Astrocyte (in vitro differentiated cells and primary cell): ENCODE measurements at regions not wholly inside any gene's neighbourhood (a gene's known extent, or its start where the extent isn't known, plus 50 kb on each side); places are given as distances from the start of the nearest gene placed in this dataset.

Experiments used
- DNase-seq: peaks from one replicate; pipeline ENCODE4 v3.0.0-alpha.2; 2010; ENCODE audit warnings: low read depth
- FAIRE-seq: peaks from 2 replicates; lab custom pipeline; 2011; peaks lifted over from hg19 to GRCh38; lab: Jason Lieb, UNC
- H2AFZ ChIP-seq: 2 replicates; pipeline ENCODE4 v1.6.0; 2012; ENCODE audit warnings: low read depth, low read length, inconsistent platforms
- H3K27ac ChIP-seq: 2 replicates; pipeline ENCODE4 v1.5.1; 2011; ENCODE audit warnings: low read depth, low read length, inconsistent platforms
- H3K27me3 ChIP-seq: 2 replicates; pipeline ENCODE4 v1.6.0; 2011; ENCODE audit warnings: low read length, inconsistent platforms; ENCODE audit not compliant: insufficient read depth
- H3K36me3 ChIP-seq: 2 replicates; pipeline ENCODE4 v1.5.1; 2011; ENCODE audit warnings: low read length, inconsistent platforms; ENCODE audit not compliant: insufficient read depth
- H3K4me1 ChIP-seq: 2 replicates; pipeline ENCODE4 v1.5.1; 2011; ENCODE audit warnings: low read length, inconsistent platforms; ENCODE audit not compliant: insufficient read depth
- H3K4me2 ChIP-seq: 2 replicates; pipeline ENCODE4 v1.6.0; 2012; ENCODE audit warnings: low read length, inconsistent platforms
- H3K4me3 ChIP-seq: 2 replicates; pipeline ENCODE4 v1.5.1; 2011; ENCODE audit warnings: low read depth, mild to moderate bottlenecking, low read length, inconsistent platforms; ENCODE audit not compliant: insufficient read depth
- H3K79me2 ChIP-seq: 2 replicates; pipeline ENCODE4 v1.6.0; 2012; ENCODE audit warnings: mild to moderate bottlenecking, low read length, inconsistent platforms; ENCODE audit not compliant: insufficient read depth
- H3K9ac ChIP-seq: 2 replicates; pipeline ENCODE4 v1.6.0; 2012; ENCODE audit warnings: mild to moderate bottlenecking, low read length, inconsistent platforms
- H3K9me3 ChIP-seq: 2 replicates; pipeline ENCODE4 v1.5.1; 2012; ENCODE audit warnings: low read depth, mild to moderate bottlenecking, low read length, inconsistent platforms; ENCODE audit not compliant: insufficient read depth
- H4K20me1 ChIP-seq: 2 replicates; pipeline ENCODE4 v1.6.0; 2012; ENCODE audit warnings: low read length, inconsistent platforms; ENCODE audit not compliant: insufficient read depth
- H3K27ac Mint-ChIP-seq: one replicate; pipeline ENCODE4 v1.8.0; 2021; ENCODE audit warnings: mild to moderate bottlenecking, mixed read lengths; ENCODE audit not compliant: unreplicated experiment
- H3K27me3 Mint-ChIP-seq: one replicate; pipeline ENCODE4 v1.8.0; 2021; ENCODE audit warnings: low read depth, mixed read lengths; ENCODE audit not compliant: unreplicated experiment
- H3K36me3 Mint-ChIP-seq: one replicate; pipeline ENCODE4 v1.8.0; 2021; ENCODE audit warnings: low read depth, mixed read lengths; ENCODE audit not compliant: unreplicated experiment
- H3K4me1 Mint-ChIP-seq: one replicate; pipeline ENCODE4 v1.8.0; 2021; ENCODE audit warnings: low read depth, mixed read lengths; ENCODE audit not compliant: unreplicated experiment
- H3K4me3 Mint-ChIP-seq: one replicate; pipeline ENCODE4 v1.8.0; 2021; ENCODE audit warnings: mild to moderate bottlenecking, moderate library complexity, mixed read lengths; ENCODE audit not compliant: unreplicated experiment
- H3K9me3 Mint-ChIP-seq: one replicate; pipeline ENCODE4 v1.8.0; 2021; ENCODE audit warnings: mild to moderate bottlenecking, mixed read lengths; ENCODE audit not compliant: unreplicated experiment
- CTCF ChIP-seq: IDR thresholded peaks from 2 replicates; pipeline ENCODE4 v1.5.1; 2011; ENCODE audit warnings: low read depth, mild to moderate bottlenecking, inconsistent platforms, low read length, moderate library complexity; ENCODE audit not compliant: insufficient read depth
- EZH2 ChIP-seq: IDR thresholded peaks from 2 replicates; pipeline ENCODE4 v1.6.1; 2012; ENCODE audit warnings: mild to moderate bottlenecking, low read length, inconsistent platforms; ENCODE audit not compliant: insufficient read depth

GRCh38 chr22:48438800-48439559, 1388.7 kb downstream of the BRD1 start:
- DNase-seq = no peak

GRCh38 chr22:48438096-48438495, 1389.6 kb downstream of the BRD1 start:
- H3K4me3 ChIP-seq = no peak overlapping the region
- no peaks in the 10 kb centered on the region for H3K36me3 Mint-ChIP-seq
- H3K4me1 Mint-ChIP-seq = peaks cover 4% of the 10 kb centered on the region
- H3K9me3 ChIP-seq = no peaks in the 10 kb centered on the region
- H3K4me3 Mint-ChIP-seq = no peak overlapping the region
- H2AFZ ChIP-seq = no peak overlapping the region
- TF ChIP-seq EZH2 = no peak
- TF ChIP-seq CTCF = no peak
- H3K79me2 ChIP-seq = no peaks in the 10 kb centered on the region
- no peak overlapping the region for H3K4me2 ChIP-seq
- H3K36me3 ChIP-seq = no peaks in the 10 kb centered on the region
- H3K27me3 Mint-ChIP-seq = peaks cover 45% of the 10 kb centered on the region
- no peak overlapping the region for H3K9ac ChIP-seq
- FAIRE-seq = no peak
- peaks cover 2% of the 10 kb centered on the region for H3K9me3 Mint-ChIP-seq
- DNase-seq = no peak
- no peaks in the 10 kb centered on the region for H3K27me3 ChIP-seq
- no peak overlapping the region for H3K27ac ChIP-seq
- H4K20me1 ChIP-seq = no peaks in the 10 kb centered on the region
- no peaks in the 10 kb centered on the region for H3K4me1 ChIP-seq
- no peak overlapping the region for H3K27ac Mint-ChIP-seq

More at GRCh38 chr22:48438800-48439559, 1388.7 kb downstream of the BRD1 start:
- no peak for TF ChIP-seq CTCF
- no peak for TF ChIP-seq EZH2
- Histone ChIP-seq H3K27me3 (no peaks in the 10 kb centered on the region), H4K20me1 (no peaks in the 10 kb centered on the region), H3K4me1 (no peaks in the 10 kb centered on the region), H3K9ac (no peak overlapping the region), H3K9me3 (no peaks in the 10 kb centered on the region), H3K36me3 (no peaks in the 10 kb centered on the region), H3K4me3 (no peak overlapping the region), H3K4me2 (no peak overlapping the region), H2AFZ (no peak overlapping the region), H3K79me2 (no peaks in the 10 kb centered on the region), H3K27ac (no peak overlapping the region)
- Mint-ChIP-seq H3K27me3 (peaks cover 43% of the 10 kb centered on the region), H3K27ac (no peak overlapping the region), H3K36me3 (no peaks in the 10 kb centered on the region), H3K4me1 (peaks cover 4% of the 10 kb centered on the region), H3K9me3 (no peaks in the 10 kb centered on the region), H3K4me3 (no peak overlapping the region)
- no peak for FAIRE-seq

- H3K4me3 ChIP-seq = no peak overlapping the region
- H3K36me3 Mint-ChIP-seq = no peaks in the 10 kb centered on the region
- H3K27ac Mint-ChIP-seq = no peak overlapping the region
- H3K79me2 ChIP-seq = no peaks in the 10 kb centered on the region
- no peak overlapping the region for H3K9ac ChIP-seq
- peaks cover 4% of the 10 kb centered on the region for H3K4me1 Mint-ChIP-seq
- no peak for TF ChIP-seq CTCF
- TF ChIP-seq EZH2 = no peak
- DNase-seq (no peak), FAIRE-seq (no peak)
- H3K27me3 ChIP-seq = no peaks in the 10 kb centered on the region
- H2AFZ ChIP-seq = no peak overlapping the region
- H3K36me3 ChIP-seq = no peaks in the 10 kb centered on the region
- no peaks in the 10 kb centered on the region for H4K20me1 ChIP-seq
- peaks cover 2% of the 10 kb centered on the region for H3K9me3 Mint-ChIP-seq
- peaks cover 46% of the 10 kb centered on the region for H3K27me3 Mint-ChIP-seq
- H3K9me3 ChIP-seq = no peaks in the 10 kb centered on the region
- no peak overlapping the region for H3K4me2 ChIP-seq
- H3K4me1 ChIP-seq = no peaks in the 10 kb centered on the region
- no peak overlapping the region for H3K4me3 Mint-ChIP-seq
- H3K27ac ChIP-seq = no peak overlapping the region
Observed at GRCh38 chr22:48436201-48436931, 1391.3 kb downstream of the BRD1 start.
